NB4 (cell line): ENCODE measurements at regions not wholly inside any gene's neighbourhood (a gene's known extent, or its start where the extent isn't known, plus 50 kb on each side); places are given as distances from the start of the nearest gene placed in this dataset.

Source experiments
- DNase-seq: peaks from one replicate; pipeline ENCODE4 v3.0.0; 2010; ENCODE audit warnings: low read depth
- H3K4me3 ChIP-seq: one replicate; pipeline ENCODE4 v1.5.1; 2011; ENCODE audit warnings: mild to moderate bottlenecking, low read depth, low read length, moderate library complexity
- CTCF ChIP-seq: IDR thresholded peaks from one replicate; pipeline ENCODE4 v1.5.1; 2012; ENCODE audit warnings: low read depth, low read length
- MAX ChIP-seq: IDR thresholded peaks from 2 replicates; pipeline ENCODE4 v1.6.1; 2011; ENCODE audit warnings: low read depth, low read length
- MYC ChIP-seq: IDR thresholded peaks from 2 replicates; pipeline ENCODE4 v1.6.1; 2011; ENCODE audit warnings: low read depth, low read length
- POLR2A ChIP-seq: IDR thresholded peaks from 2 replicates; pipeline ENCODE4 v1.6.1; 2011; ENCODE audit warnings: mild to moderate bottlenecking; ENCODE audit not compliant: insufficient read length; ENCODE audit errors: extremely low read depth

- no peak for DNase-seq
- no peak overlapping the region for H3K4me3 ChIP-seq
- no peak for TF ChIP-seq CTCF
- no peak for TF ChIP-seq MAX
- no peak for TF ChIP-seq MYC
- no peak for TF ChIP-seq POLR2A
Observed at GRCh38 chr18:61714421-61714820, 178.4 kb downstream of the RNF152 start.

GRCh38 chr18:61713502-61713901, 179.3 kb downstream of the RNF152 start:
- no peak for TF ChIP-seq POLR2A
- no peak for TF ChIP-seq MYC
- no peak for TF ChIP-seq CTCF
- no peak for TF ChIP-seq MAX
- H3K4me3 ChIP-seq: no peak overlapping the region
- DNase-seq: no peak

- TF ChIP-seq MAX (no peak), POLR2A (no peak), MYC (no peak), CTCF (no peak)
- no peak for DNase-seq
- H3K4me3 ChIP-seq: no peak overlapping the region
Observed at GRCh38 chr18:61710082-61710620, 182.7 kb downstream of the RNF152 start.

- H3K4me3 ChIP-seq: no peak overlapping the region
- TF ChIP-seq CTCF (no peak), MYC (no peak), MAX (no peak), POLR2A (no peak)
- DNase-seq: no peak
Observed at GRCh38 chr18:61706276-61706915, 186.4 kb downstream of the RNF152 start.

- TF ChIP-seq MAX (no peak), MYC (no peak), CTCF (no peak), POLR2A (no peak)
- H3K4me3 ChIP-seq: no peak overlapping the region
- no peak for DNase-seq
Observed at GRCh38 chr18:61703508-61703907, 189.3 kb downstream of the RNF152 start.

GRCh38 chr18:61702007-61702406, 190.8 kb downstream of the RNF152 start:
- DNase-seq: no peak
- TF ChIP-seq CTCF: no peak
- no peak for TF ChIP-seq MYC
- TF ChIP-seq MAX: no peak
- no peak for TF ChIP-seq POLR2A
- H3K4me3 ChIP-seq: no peak overlapping the region
